ENCODE measurements at regions not wholly inside any gene's neighbourhood (a gene's known extent, or its start where the extent isn't known, plus 50 kb on each side); places are given as distances from the start of the nearest gene placed in this dataset.

DNA sequence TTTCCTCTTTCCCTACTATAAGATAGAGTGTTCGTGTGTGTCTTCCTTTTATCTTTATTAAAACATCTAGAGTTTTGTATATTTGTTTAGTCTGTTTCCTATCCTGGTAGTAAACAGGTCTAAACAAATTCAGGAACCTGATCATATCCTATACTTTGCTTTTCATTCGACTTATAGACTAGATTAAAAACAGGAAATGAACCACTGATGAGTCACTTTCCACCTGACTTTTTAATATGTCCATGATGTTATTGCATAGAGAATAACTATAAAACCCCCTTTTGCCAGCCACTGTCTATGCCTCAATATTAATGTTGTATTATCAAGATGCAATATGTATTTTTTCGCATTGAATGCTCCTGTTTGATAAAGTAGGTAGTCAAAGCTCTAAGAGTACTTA is 1794.0 kb downstream of the STIM2 start:
- DNase-seq (ENCODE audit: low read depth in 2 of 2), result no peak

DNA sequence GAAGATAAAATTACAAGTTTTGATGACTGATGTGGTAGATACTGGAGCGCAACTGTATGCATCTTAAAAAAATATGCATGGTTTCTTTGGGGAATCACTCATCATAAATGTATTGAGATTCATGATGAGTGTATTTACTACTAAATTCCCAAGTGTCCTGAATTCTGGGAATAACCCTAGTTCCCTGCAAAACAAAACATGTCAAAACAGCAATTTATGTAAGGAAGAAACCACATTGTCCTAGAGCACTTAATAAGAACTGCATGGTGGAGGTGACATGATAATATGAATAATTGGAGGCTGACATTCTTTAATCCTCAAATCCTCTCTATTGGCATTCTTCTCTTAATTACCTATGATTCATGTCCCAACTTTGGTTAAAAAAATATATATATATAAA is 1804.7 kb downstream of the STIM2 start:
- no peak for DNase-seq (ENCODE audit: low read depth in 2 of 2)

DNA sequence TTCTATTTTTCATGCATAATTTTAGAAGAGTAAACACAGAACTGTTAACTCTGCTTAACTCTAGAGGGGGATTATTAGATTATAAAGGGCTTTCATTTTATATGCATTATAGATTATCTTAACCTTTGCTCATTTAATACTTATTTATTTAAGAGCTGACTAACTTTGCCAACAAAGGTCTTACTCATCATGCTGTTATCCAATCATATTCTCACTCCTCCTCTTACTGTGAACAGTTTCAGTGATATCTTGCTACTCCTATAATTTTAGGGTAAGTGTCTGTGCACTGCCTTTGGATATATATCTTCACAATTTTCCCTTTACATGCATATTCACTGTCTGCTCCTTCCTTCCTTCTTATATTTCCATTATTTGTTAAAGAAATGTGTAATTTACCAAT is 1814.9 kb downstream of the STIM2 start:
- DNase-seq (ENCODE audit: low read depth in 2 of 2), result no peak

DNA sequence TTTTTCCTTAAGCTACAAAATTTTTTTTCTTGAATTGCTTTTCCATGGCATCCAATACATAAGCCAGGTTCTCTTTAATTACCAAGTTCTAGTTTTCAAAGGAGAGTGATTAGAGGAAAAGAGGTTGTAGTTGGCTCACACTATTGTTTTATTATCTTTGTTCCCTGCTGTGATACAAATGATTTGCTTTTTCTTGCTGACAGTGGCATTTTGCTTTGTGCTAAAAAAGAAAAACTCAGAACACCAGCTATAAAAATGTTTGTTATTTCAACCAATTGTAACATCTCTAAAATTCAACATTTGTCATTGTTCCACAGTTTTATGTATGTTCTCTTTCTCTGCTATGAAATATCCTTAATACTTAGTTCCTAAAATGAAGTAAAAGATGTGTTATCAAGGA is 1817.2 kb downstream of the STIM2 start:
- DNase-seq (ENCODE audit: low read depth in 2 of 2), result no peak

DNA sequence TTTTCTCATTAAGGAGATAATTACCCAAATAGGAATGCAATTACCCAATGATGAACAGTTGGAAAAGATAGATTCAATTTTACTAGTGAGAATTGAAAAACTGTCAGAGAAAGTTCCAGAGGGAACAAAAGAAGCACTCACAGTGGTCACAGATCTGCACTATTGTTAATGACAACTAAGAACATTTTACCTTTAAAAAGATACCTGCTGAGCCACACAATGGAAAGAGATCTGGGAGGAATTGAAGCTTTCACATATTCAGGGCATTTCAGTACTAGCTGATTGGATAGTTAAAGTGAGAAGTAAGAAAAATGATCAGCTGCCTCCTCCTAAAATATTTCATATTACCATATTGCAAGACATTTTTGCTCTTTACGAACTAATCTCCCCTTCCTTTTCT is 1822.2 kb downstream of the STIM2 start:
- no peak for DNase-seq (ENCODE audit: low read depth in 2 of 2)

DNA sequence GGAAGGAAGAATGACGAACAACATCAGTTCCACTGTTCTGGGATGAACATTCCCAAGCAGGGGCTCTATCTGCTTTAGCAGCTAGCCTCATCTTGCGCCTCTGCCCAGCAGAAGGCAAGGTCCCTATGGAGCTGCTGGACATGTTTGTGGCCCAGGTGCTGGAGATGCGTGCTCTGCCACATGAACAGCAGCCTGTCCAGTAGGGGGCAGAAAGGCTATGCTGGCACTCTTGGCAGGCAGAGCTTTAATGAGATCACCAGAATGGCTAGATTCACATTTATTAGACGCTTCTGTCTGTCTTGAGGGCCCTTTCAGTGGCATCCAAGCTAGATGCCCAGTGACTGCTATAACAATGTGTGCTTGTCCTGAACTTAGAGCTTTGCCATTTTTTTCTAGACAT is 1826.0 kb downstream of the STIM2 start:
- DNase-seq (ENCODE audit: low read depth in 2 of 2), result no peak

DNA sequence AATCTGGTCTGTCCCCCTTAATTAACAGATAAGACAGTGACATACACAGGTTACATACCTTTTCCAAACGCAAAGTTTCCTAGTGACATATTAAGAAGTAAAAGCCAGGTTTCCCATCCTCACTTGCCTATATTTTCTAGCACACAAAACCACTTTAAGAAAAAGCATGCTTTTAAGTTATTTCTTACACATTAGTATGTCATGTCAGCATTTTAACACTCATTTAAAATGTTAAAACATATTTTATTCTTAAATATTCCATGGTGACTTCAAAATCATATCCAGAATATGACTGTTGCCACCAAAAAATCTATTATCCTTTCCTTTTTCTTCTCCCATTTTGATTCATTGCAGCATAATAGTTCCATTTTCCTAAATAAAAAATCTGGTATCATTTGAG is 1830.2 kb downstream of the STIM2 start:
- no peak for DNase-seq (ENCODE audit: low read depth in 2 of 2)

DNA sequence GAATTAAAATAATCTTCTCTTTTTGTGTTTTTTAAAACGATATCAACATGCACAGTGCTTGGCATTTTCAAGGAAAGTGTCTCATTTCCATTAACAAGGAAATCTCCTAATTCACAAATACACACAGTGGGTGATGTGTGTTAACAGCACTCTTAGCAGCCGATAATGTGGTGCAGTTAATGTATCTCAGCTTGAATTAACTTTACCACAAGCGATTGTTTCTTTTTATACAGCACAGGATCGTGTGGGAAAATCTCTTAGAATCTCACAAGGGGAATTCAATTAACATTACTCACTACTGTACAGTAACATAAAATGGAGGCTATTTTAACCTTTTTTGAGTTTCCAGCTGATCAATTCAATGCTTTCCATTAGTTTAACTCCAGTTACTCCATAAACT is 1841.9 kb downstream of the STIM2 start:
- no peak for DNase-seq (ENCODE audit: low read depth in 2 of 2)

DNA sequence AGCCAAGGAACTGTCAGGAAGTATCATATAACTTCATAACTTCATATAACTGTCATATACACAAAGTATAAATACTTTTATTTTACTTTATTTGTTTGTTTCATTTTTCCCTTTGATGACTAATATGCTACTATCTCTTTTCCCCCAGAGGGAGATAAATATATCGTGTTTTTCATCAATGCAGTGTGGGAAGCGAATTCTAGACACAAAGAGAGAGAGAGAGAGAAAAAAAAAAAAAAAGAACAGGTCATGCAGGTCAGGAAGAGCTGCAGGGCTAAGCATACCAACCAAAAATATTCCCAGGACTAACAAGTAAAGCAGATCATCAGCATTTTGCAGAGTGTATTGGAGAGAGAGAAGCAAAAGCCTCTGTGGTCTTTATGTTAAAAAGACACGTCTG is 1849.2 kb downstream of the STIM2 start:
- no peak for DNase-seq (ENCODE audit: low read depth in 2 of 2)

DNA sequence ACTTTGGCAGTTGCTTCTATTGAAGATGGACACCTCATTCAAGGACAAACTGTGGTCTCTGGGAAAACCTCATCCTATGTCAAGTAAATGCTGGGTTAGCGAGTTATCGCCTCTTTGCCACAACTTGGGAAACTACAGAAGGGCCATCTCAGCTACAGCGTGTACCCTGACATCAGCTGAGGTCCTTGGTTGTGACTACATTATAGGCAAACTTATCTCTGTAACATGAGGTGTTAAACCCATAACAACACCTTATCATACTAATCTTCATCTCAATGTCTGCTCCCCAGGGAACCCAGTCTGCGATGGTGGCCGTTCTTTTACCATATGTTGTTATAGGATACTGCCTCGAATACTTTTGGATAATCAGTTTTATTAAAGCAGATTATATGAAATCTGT is 1862.7 kb downstream of the STIM2 start:
- no peak for DNase-seq (ENCODE audit: low read depth in 2 of 2)

DNA sequence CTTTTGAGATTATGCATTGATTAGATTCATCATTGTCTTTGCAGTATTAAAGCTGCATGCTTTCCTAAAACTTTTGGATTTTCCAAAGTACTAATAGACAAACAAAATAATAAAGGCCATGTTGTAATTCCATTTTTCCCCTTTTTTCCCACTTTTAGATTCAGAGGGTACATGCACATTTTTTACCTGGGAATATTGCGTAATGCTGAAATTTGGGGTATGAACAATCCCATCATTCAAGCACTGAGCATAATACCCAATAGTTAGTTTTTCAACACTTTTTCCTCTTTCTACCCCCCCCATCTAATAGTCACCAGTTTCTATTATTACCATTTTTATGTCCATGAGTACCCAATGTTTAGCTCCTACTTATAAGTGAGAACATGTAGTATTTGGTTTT is 1863.6 kb downstream of the STIM2 start:
- DNase-seq (ENCODE audit: low read depth in 2 of 2), result no peak

DNA sequence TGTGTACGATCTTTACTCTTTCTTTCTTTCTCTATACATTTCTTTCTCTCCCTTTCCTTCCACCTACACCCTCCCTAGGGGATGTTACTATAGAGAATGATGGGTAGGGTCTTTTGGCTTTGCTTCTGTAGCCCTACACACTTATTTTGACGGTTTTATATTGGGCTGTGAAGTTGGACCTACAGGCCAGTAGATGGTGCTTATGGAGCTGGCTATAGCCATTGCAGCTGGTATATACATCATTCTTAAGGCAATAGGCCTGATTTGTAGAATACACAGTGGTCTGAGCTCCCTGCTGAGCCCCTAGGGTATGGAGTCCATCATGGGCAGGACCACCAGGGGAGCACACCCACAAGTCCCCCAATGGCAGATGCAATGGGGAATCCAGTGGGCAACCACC is 1869.7 kb downstream of the STIM2 start:
- no peak for DNase-seq (ENCODE audit: low read depth in 2 of 2)

DNA sequence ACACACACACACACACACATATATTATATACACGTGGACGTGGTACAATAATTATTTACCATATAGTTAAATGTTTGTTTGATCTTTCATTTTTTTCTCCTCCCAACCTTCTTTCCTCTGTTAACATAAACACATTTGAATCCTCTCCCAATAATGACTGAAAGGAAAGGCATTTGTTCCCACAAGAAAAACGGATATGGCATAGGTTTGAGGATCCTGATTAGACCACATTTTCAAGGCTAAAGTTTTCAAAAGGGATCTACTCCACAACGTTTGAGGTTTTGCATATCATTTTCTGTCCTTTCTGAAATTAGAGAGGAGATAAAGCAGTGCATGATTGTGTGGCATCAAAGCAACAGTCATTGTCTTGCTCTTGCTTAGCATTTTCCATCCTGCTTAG is 1883.4 kb downstream of the STIM2 start:
- no peak for DNase-seq (ENCODE audit: low read depth in 2 of 2)

DNA sequence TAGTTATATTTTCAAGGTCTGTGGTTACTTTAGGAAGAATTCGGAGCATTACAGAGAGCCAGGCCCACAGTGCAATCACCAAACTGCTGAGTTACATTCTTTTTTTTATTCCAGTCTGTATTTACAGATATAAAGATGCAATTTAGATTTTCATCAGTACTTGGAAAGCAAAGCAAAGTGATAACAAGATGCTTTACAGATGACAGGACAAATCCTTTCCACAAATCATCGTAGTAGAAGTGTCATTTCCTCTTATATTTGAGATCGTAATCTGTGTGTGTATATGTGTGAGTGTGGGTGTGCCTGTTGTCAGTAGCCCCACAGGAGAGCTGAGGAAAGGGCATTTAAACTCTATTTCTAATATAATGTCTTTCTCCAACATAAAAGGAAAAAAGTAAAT is 1893.7 kb downstream of the STIM2 start:
- no peak for DNase-seq (ENCODE audit: low read depth in 2 of 2)

DNA sequence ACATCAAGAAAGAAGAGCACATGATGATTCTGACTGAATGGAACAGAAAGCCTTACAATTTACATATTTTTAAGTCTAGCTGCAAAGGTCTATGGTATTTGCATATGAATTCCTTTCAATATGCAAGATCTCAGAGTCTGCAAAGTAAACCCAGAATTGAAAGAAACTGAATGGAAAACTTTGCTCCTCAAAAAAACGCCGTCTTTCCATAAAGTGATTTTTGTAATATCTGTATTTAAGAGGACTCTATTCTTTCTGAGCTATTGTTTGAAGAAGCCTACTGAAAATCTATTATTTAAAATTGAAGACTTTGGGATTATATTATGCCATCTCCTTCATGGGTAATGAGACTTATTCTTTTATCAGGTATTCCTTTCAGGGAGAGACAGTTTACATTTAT is 1894.4 kb downstream of the STIM2 start:
- DNase-seq (ENCODE audit: low read depth in 2 of 2), result no peak

DNA sequence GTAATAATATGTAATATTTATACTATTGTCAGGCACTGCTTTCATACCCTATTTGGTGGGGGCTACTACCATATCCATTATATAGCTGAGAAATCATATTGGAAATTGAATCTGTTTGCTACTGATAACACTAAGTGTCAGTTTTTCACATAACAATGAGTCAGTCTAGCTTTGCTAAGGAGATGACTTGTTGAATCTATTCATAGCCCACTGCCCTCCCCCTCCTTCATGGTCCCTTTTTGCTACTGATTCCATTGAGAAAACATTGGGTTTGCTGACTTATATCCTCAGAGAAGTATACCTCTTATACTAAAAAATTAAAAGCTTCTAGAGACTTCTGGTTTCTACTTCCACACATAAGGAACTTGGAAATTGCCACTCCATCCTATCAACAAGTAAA is 1898.4 kb downstream of the STIM2 start:
- no peak for DNase-seq (ENCODE audit: low read depth in 2 of 2)

DNA sequence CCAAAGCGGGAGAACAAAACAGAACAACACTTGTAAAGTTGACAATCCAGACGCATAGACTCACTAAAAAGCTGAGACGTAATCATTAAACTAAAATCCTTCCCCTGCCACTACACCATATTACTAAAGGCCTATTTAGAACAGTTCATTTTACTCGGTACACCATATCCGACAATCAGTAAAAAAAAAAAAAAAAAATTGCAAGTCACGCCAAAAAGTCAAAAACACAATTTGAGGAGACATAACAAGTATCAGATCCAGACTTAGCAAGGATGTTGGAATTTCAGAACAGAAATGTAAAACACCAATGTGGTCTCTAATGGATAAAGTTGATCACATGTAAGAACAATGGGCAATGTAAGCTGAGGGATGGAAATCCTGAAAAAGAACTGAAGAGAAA is 1899.4 kb downstream of the STIM2 start:
- DNase-seq (ENCODE audit: low read depth in 2 of 2), result no peak

DNA sequence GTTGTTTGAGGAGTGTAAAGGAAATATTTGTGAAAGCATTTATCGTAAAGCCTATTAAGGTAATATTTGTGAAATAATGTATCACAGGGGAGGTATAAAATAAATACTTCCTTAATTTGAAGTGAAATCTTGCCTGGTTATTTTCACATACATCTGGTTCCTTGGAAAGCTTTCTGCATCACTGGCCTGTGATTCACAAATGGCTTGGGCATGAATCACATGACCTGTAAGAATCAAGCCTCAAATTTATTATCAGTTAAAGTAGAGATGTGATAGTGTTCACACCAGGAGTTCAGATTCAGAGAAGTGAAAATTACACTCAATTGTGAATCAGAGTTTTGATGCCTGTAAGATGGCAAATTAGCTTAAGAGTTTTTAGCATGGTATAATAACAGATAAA is 1911.4 kb downstream of the STIM2 start:
- DNase-seq (ENCODE audit: low read depth in 2 of 2), result no peak

DNA sequence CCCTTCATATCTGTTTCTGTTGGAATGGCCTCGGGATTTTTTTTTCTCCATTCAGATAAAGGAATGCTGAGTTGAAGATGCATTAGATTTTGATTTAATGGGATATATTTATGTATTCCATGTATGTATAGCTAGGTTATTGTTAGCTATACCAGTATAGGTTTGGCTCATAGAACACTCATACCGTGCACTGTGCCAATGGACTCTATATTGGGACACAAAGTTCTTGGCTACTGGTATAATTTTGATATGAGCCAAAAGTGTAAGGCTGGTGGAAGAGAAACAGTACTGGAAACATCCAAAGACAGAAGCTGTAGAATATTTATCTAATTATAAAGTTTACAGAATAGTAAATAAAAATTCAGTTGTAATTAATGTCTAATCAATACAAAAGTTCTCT is 1912.1 kb downstream of the STIM2 start:
- DNase-seq (ENCODE audit: low read depth in 2 of 2), result no peak

DNA sequence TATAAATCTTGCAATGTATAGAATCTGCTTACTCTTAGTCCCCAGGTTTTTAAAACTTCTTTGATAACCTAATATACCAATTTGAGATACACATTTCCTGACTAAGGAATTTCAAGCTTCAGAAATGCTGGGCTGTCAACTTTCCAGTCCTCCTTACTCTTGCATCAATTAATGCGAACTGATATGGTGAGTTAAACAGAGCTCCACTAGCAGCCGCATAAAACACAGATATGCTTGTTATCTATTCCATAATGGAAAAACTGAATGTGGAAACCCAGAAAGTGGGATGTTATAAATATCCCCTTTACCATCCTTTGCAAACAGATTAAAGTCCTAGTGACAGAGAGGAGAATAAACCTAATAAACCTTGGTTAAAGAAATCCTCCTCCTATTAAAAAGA is 1913.7 kb downstream of the STIM2 start:
- DNase-seq (ENCODE audit: low read depth in 2 of 2), result no peak

DNA sequence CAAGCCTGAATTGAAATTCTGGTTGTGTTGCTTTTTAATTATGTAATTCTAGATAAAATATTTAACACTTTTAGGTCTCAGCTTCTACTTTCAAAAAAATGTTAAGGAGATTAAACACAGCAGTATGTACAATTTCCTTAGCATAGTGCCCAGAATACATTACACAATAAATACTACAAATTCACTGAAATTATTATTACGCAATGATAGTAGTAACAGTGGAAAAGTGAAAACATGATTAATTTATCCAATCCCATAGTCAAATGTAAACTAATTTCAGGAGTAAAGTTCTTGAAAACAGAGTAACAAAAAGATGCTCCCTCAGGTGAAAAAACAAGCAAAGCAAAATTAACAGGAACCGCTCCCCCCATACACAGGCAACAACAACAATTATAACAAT is 1915.4 kb downstream of the STIM2 start:
- no peak for DNase-seq (ENCODE audit: low read depth in 2 of 2)

DNA sequence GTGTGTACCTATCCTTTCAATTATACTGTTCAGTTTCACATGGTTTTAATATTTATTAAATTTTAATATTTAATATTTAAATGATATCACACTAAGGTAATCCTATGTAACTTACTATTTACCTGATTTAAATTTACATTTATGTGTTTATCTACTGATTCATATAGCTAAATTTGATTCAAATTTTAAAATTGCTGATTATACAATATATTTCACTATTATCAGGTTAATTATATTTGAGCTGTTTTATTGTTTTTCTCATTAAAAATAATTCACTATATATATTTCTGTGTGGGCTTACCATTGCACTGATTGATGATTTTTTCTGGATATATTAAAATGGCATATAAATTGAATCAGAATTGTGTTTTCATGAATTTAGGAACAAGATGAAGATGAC is 1923.5 kb downstream of the STIM2 start:
- DNase-seq (ENCODE audit: low read depth in 2 of 2), result no peak

DNA sequence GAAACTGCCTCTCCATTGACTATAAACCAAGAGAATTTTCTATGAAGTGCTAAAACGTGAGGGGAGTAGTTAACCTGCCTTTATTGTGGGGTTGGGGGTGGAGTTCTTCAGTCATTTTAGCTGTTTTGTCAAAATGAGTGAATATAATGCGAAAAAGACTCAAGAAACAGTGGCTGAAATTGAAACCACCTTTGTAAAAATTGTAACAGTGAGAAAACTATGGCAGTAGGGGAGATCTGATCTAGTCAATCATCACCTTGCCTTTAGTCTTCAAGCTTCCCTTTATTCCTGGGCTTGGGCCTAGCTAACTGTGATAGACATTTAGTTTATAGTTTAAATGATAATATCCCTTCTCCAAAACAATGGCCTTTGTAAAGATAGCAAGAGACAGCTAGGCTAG is 1927.3 kb downstream of the STIM2 start:
- DNase-seq (ENCODE audit: low read depth in 2 of 2), result no peak

DNA sequence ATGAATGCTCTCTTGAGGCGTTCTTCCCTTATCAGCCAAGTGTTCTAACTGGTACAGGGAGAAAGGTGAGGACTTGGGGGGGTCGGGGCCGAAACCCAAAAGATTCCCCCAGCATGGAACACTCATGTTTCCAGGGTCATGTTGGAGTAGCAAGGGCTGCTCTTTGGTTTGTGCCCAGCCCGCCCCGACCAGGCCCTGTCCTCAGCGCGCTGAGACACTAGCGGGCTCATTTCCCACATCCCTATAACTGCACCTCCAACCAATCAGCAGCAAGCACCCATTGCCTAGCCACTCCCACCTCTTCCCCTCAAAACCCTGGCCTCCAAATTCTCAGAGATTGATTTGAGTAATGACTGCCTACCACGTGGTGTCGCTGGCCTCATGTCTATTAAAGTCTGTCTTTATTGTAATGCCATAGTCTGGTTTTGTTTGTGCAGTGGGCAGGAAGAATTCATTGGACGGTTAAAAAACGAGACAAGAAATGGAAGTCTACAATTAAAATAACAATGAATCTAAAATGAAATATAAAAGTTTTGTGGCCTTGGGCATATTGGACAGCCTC is 1928.4 kb downstream of the STIM2 start:
- no peak for DNase-seq (ENCODE audit: low read depth in 2 of 2)
